Endodermal cell (in vitro differentiated cells): ENCODE measurements at regions not wholly inside any gene's neighbourhood (a gene's known extent, or its start where the extent isn't known, plus 50 kb on each side); places are given as distances from the start of the nearest gene placed in this dataset.

Experiments used
- DNase-seq: peaks from one replicate; pipeline ENCODE4 v3.0.0-alpha.2; 2017
- H3K27ac ChIP-seq: 2 replicates; pipeline ENCODE4 v1.5.1; 2013; ENCODE audit warnings: mild to moderate bottlenecking, low read depth, low read length, moderate library complexity
- H3K27me3 ChIP-seq: 2 replicates; pipeline ENCODE4 v1.6.1; 2013; ENCODE audit warnings: mild to moderate bottlenecking, low read length, moderate library complexity; ENCODE audit not compliant: insufficient read depth, control insufficient read depth, poor library complexity, severe bottlenecking
- H3K36me3 ChIP-seq: 2 replicates; pipeline ENCODE4 v1.7.0; 2013; ENCODE audit warnings: mild to moderate bottlenecking, low read length, moderate library complexity; ENCODE audit not compliant: control insufficient read depth, insufficient read depth
- H3K4me1 ChIP-seq: one replicate; pipeline ENCODE4 v1.7.0; 2013; ENCODE audit warnings: low read length; ENCODE audit not compliant: control insufficient read depth, insufficient read depth
- H3K4me3 ChIP-seq: 2 replicates; pipeline ENCODE4 v1.5.1; 2013; ENCODE audit warnings: mild to moderate bottlenecking, low read length, moderate library complexity
- H3K9ac ChIP-seq: 2 replicates; pipeline ENCODE4 v1.6.1; 2013; ENCODE audit warnings: mild to moderate bottlenecking, low read length, moderate library complexity; ENCODE audit not compliant: poor library complexity, severe bottlenecking; ENCODE audit errors: extremely low read depth
- H3K9me3 ChIP-seq: 2 replicates; pipeline ENCODE4 v1.6.1; 2013; ENCODE audit warnings: mild to moderate bottlenecking, low read length, moderate library complexity; ENCODE audit not compliant: control insufficient read depth
- H3K27ac Mint-ChIP-seq: 2 replicates; pipeline ENCODE4 v1.8.0; 2020; ENCODE audit warnings: mixed read lengths
- H3K27me3 Mint-ChIP-seq: 2 replicates; pipeline ENCODE4 v1.8.0; 2021; ENCODE audit warnings: mild to moderate bottlenecking, mixed read lengths; ENCODE audit not compliant: insufficient read depth
- H3K36me3 Mint-ChIP-seq: 2 replicates; pipeline ENCODE4 v1.8.0; 2020; ENCODE audit warnings: low read depth, mixed read lengths
- H3K4me1 Mint-ChIP-seq: 2 replicates; pipeline ENCODE4 v1.8.0; 2020; ENCODE audit warnings: mixed read lengths
- H3K4me3 Mint-ChIP-seq: 2 replicates; pipeline ENCODE4 v1.8.0; 2020; ENCODE audit warnings: mild to moderate bottlenecking, moderate library complexity, mixed read lengths
- H3K9me3 Mint-ChIP-seq: 2 replicates; pipeline ENCODE4 v1.8.0; 2020; ENCODE audit warnings: mild to moderate bottlenecking, mixed read lengths
- CTCF ChIP-seq: fragments of 200-600 bp; sonication (generic); conservative IDR thresholded peaks from 2 replicates; pipeline ENCODE4 v1.5.0; 2021; ENCODE audit warnings: antibody characterized with exemption, mild to moderate bottlenecking
- WGBS, 2 experiments: methylation state at CpG; one replicate each; pipeline versions ENCODE4 v1.1.5 to v1.1.7; 2013; ENCODE audit warnings: missing lambda C conversion rate in 2 of 2, mixed read lengths in 1 of 2; ENCODE audit not compliant: insufficient coverage in 1 of 2, insufficient read length in 1 of 2; 5-methylcytosine and 5-hydroxymethylcytosine counted together

GRCh38 chr20:12074111-12074655 lies 156.5 kb downstream of the BTBD3 start:
- H3K4me3 Mint-ChIP-seq: no peak overlapping the region
- Histone ChIP-seq H3K36me3 (no peaks in the 10 kb centered on the region), H3K4me3 (no peak overlapping the region), H3K27me3 (no peaks in the 10 kb centered on the region), H3K27ac (no peak overlapping the region), H3K9me3 (no peaks in the 10 kb centered on the region), H3K9ac (no peak overlapping the region), H3K4me1 (no peaks in the 10 kb centered on the region)
- H3K36me3 Mint-ChIP-seq: no peaks in the 10 kb centered on the region
- H3K9me3 Mint-ChIP-seq: peaks cover 1% of the 10 kb centered on the region
- H3K27ac Mint-ChIP-seq: no peak overlapping the region
- H3K27me3 Mint-ChIP-seq: no peaks in the 10 kb centered on the region
- 98 to 100% methylated on average over 1 to 3 of the region's 3 CpGs for WGBS, 2 experiments
- no peak for TF ChIP-seq CTCF
- H3K4me1 Mint-ChIP-seq: peaks cover 6% of the 10 kb centered on the region
- no peak for DNase-seq

- no peak for TF ChIP-seq CTCF
- no peaks in the 10 kb centered on the region for H3K36me3 Mint-ChIP-seq
- H3K4me1 ChIP-seq: no peaks in the 10 kb centered on the region
- H3K4me1 Mint-ChIP-seq: peaks cover 4% of the 10 kb centered on the region
- peaks cover under 1% of the 10 kb centered on the region for H3K9me3 Mint-ChIP-seq
- no peak overlapping the region for H3K27ac ChIP-seq
- H3K27me3 ChIP-seq: no peaks in the 10 kb centered on the region
- H3K4me3 ChIP-seq: no peak overlapping the region
- peaks cover 3% of the 10 kb centered on the region for H3K27me3 Mint-ChIP-seq
- H3K9ac ChIP-seq: no peak overlapping the region
- no peak overlapping the region for H3K27ac Mint-ChIP-seq
- H3K4me3 Mint-ChIP-seq: no peak overlapping the region
- DNase-seq: no peak
- 83 to 91% methylated on average over 1 of the region's 3 CpGs for WGBS, 2 experiments
- H3K36me3 ChIP-seq: no peaks in the 10 kb centered on the region
- H3K9me3 ChIP-seq: no peaks in the 10 kb centered on the region
These were observed 158.5 kb downstream of the BTBD3 start for GRCh38 chr20:12076200-12076599.

GRCh38 chr20:12077875-12078274 lies 160.2 kb downstream of the BTBD3 start:
- peaks cover 1% of the 10 kb centered on the region for H3K4me1 Mint-ChIP-seq
- TF ChIP-seq CTCF: no peak
- peaks cover 3% of the 10 kb centered on the region for H3K27me3 Mint-ChIP-seq
- Histone ChIP-seq H3K4me1 (no peaks in the 10 kb centered on the region), H3K36me3 (no peaks in the 10 kb centered on the region), H3K27ac (no peak overlapping the region), H3K4me3 (no peak overlapping the region), H3K9me3 (no peaks in the 10 kb centered on the region), H3K27me3 (no peaks in the 10 kb centered on the region), H3K9ac (no peak overlapping the region)
- H3K36me3 Mint-ChIP-seq: no peaks in the 10 kb centered on the region
- WGBS, 2 experiments: 93 to 98% methylated on average over 7 of the region's 7 CpGs
- H3K27ac Mint-ChIP-seq: no peak overlapping the region
- no peak overlapping the region for H3K4me3 Mint-ChIP-seq
- no peak for DNase-seq
- no peaks in the 10 kb centered on the region for H3K9me3 Mint-ChIP-seq
